SK-N-MC (cell line): ENCODE measurements at regions not wholly inside any gene's neighbourhood (a gene's known extent, or its start where the extent isn't known, plus 50 kb on each side); places are given as distances from the start of the nearest gene placed in this dataset.

Experiments used
- EZH2 ChIP-seq: fragments of 200-600 bp; sonication (generic); IDR thresholded peaks from one replicate; pipeline ENCODE4 v1.6.1; 2017; ENCODE audit warnings: antibody characterized with exemption
- POLR2AphosphoS5 ChIP-seq: IDR thresholded peaks from 2 replicates; pipeline ENCODE4 v1.6.1; 2012; ENCODE audit warnings: mild to moderate bottlenecking, low read depth, low read length, borderline replicate concordance

DNA sequence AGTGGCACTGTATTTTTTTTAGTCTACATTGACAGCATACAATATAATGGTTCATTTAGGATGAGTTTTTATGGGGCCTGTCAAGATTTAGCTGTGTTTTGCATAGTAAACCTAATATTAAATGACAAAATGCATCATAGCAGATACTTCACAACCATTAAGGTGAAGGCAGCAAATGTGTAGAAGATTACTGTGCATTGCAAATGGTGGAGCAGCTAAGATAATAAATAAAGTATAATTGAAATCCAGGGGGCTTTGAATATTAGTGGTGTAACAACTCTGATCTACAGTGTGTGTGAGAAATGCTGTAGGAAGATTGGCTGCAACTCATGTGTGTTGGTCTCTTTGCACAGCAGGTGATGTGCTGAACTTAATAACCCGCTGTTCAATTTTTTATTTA lies 801.9 kb upstream of the CITED2 start:
- TF ChIP-seq EZH2 (no peak), POLR2AphosphoS5 (no peak)
